BE2C (cell line): ENCODE measurements at regions not wholly inside any gene's neighbourhood (a gene's known extent, or its start where the extent isn't known, plus 50 kb on each side); places are given as distances from the start of the nearest gene placed in this dataset.

Experiments used
- DNase-seq: peaks from one replicate; pipeline ENCODE4 v3.0.0-alpha.2; 2020
- H3K27me3 ChIP-seq: fragments of 250-450 bp; sonication (Bioruptor Pico); 2 replicates; pipeline ENCODE4 v1.5.1; 2020; ENCODE audit warnings: mild to moderate bottlenecking
- H3K36me3 ChIP-seq: fragments of 250-450 bp; sonication (Bioruptor Pico); 2 replicates; pipeline ENCODE4 v1.5.1; 2020; ENCODE audit warnings: mild to moderate bottlenecking
- H3K4me1 ChIP-seq: fragments of 250-450 bp; sonication (Bioruptor Pico); 2 replicates; pipeline ENCODE4 v1.5.1; 2020
- H3K4me3 ChIP-seq: 2 replicates; pipeline ENCODE4 v1.5.1; 2011; ENCODE audit warnings: low read depth, low read length
- H3K9me3 ChIP-seq: fragments of 250-450 bp; sonication (Bioruptor Pico); 2 replicates; pipeline ENCODE4 v1.5.1; 2020
- CTCF ChIP-seq: IDR thresholded peaks from 2 replicates; pipeline ENCODE4 v1.5.1; 2012; ENCODE audit warnings: mild to moderate bottlenecking, low read depth, low read length

GRCh38 chr12:19964549-19964948, 403.8 kb upstream of the PDE3A start:
- peaks cover 14% of the 10 kb centered on the region for H3K4me1 ChIP-seq
- no peaks in the 10 kb centered on the region for H3K27me3 ChIP-seq
- no peak for TF ChIP-seq CTCF
- H3K9me3 ChIP-seq = no peaks in the 10 kb centered on the region
- no peaks in the 10 kb centered on the region for H3K36me3 ChIP-seq
- H3K4me3 ChIP-seq = no peak overlapping the region
- DNase-seq = no peak

GRCh38 chr12:19965196-19966038, 402.9 kb upstream of the PDE3A start:
- H3K4me3 ChIP-seq = no peak overlapping the region
- no peaks in the 10 kb centered on the region for H3K27me3 ChIP-seq
- no peaks in the 10 kb centered on the region for H3K36me3 ChIP-seq
- H3K4me1 ChIP-seq = peaks cover 20% of the 10 kb centered on the region
- no peaks in the 10 kb centered on the region for H3K9me3 ChIP-seq
- TF ChIP-seq CTCF = no peak
- peak; percentile 18 for DNase-seq

- no peak for TF ChIP-seq CTCF
- Histone ChIP-seq H3K4me3 (no peak overlapping the region), H3K4me1 (peaks cover 30% of the 10 kb centered on the region), H3K9me3 (no peaks in the 10 kb centered on the region), H3K36me3 (no peaks in the 10 kb centered on the region), H3K27me3 (no peaks in the 10 kb centered on the region)
- DNase-seq = no peak
Measured at GRCh38 chr12:19967001-19967400, 401.3 kb upstream of the PDE3A start.

- Histone ChIP-seq H3K9me3 (no peaks in the 10 kb centered on the region), H3K4me3 (no peak overlapping the region), H3K36me3 (no peaks in the 10 kb centered on the region), H3K4me1 (peaks cover 31% of the 10 kb centered on the region), H3K27me3 (no peaks in the 10 kb centered on the region)
- DNase-seq = no peak
- TF ChIP-seq CTCF = no peak
Measured at GRCh38 chr12:19967431-19967830, 400.9 kb upstream of the PDE3A start.

GRCh38 chr12:19970116-19970515, 398.2 kb upstream of the PDE3A start:
- Histone ChIP-seq H3K27me3 (no peaks in the 10 kb centered on the region), H3K36me3 (no peaks in the 10 kb centered on the region), H3K9me3 (no peaks in the 10 kb centered on the region), H3K4me1 (peaks cover 28% of the 10 kb centered on the region), H3K4me3 (no peak overlapping the region)
- no peak for TF ChIP-seq CTCF
- peak; percentile 24 for DNase-seq

GRCh38 chr12:19970821-19971220, 397.5 kb upstream of the PDE3A start:
- TF ChIP-seq CTCF = no peak
- peaks cover 22% of the 10 kb centered on the region for H3K4me1 ChIP-seq
- H3K9me3 ChIP-seq = no peaks in the 10 kb centered on the region
- DNase-seq = no peak
- no peaks in the 10 kb centered on the region for H3K36me3 ChIP-seq
- no peak overlapping the region for H3K4me3 ChIP-seq
- no peaks in the 10 kb centered on the region for H3K27me3 ChIP-seq
